KMS-11 (cell line): ENCODE measurements at regions not wholly inside any gene's neighbourhood (a gene's known extent, or its start where the extent isn't known, plus 50 kb on each side); places are given as distances from the start of the nearest gene placed in this dataset.

Source experiments
- H2AFZ ChIP-seq: fragments of 200-600 bp; sonication (generic); 2 replicates; pipeline ENCODE4 v1.6.1; 2016; ENCODE audit warnings: antibody characterized with exemption, mixed run types, low read depth
- H3K27ac ChIP-seq: fragments of 200-600 bp; sonication (generic); 2 replicates; pipeline ENCODE4 v1.6.1; 2016; ENCODE audit warnings: mild to moderate bottlenecking, mixed run types
- H3K27me3 ChIP-seq: fragments of 200-600 bp; sonication (generic); 2 replicates; pipeline ENCODE4 v1.6.1; 2017; ENCODE audit warnings: mild to moderate bottlenecking, low read depth, mixed run types, moderate library complexity; ENCODE audit not compliant: insufficient read depth
- H3K36me3 ChIP-seq: fragments of 200-600 bp; sonication (generic); 2 replicates; pipeline ENCODE4 v1.6.1; 2017; ENCODE audit warnings: mild to moderate bottlenecking, mixed run types; ENCODE audit not compliant: insufficient read depth
- H3K4me1 ChIP-seq: fragments of 200-600 bp; sonication (generic); 2 replicates; pipeline ENCODE4 v1.6.1; 2016; ENCODE audit warnings: mild to moderate bottlenecking, low read depth, mixed run types; ENCODE audit not compliant: poor library complexity, severe bottlenecking
- H3K4me2 ChIP-seq: fragments of 200-600 bp; sonication (generic); 2 replicates; pipeline ENCODE4 v1.7.0; 2016; ENCODE audit warnings: mild to moderate bottlenecking, mixed run types
- H3K4me3 ChIP-seq: fragments of 200-600 bp; sonication (generic); IDR thresholded peaks from 2 replicates; pipeline ENCODE4 v1.6.1; 2017; ENCODE audit warnings: low read depth, low read length, mixed read lengths; ENCODE audit not compliant: insufficient read depth
- H3K79me2 ChIP-seq: fragments of 200-600 bp; sonication (generic); 2 replicates; pipeline ENCODE4 v1.6.1; 2016; ENCODE audit warnings: low read depth, mixed run types; ENCODE audit not compliant: insufficient read depth
- H3K9ac ChIP-seq: fragments of 200-600 bp; sonication (generic); 2 replicates; pipeline ENCODE4 v1.6.1; 2016; ENCODE audit warnings: mild to moderate bottlenecking, mixed run types
- H4K20me1 ChIP-seq: fragments of 200-600 bp; sonication (generic); 2 replicates; pipeline ENCODE4 v1.6.1; 2016; ENCODE audit warnings: mild to moderate bottlenecking, mixed run types; ENCODE audit not compliant: insufficient read depth
- CTCF ChIP-seq: fragments of 200-600 bp; sonication (generic); conservative IDR thresholded peaks from 2 replicates; pipeline ENCODE4 v1.6.1; 2017; ENCODE audit warnings: low read depth, mild to moderate bottlenecking, antibody characterized with exemption, low read length, moderate library complexity, mixed read lengths

- no peak overlapping the region for H2AFZ ChIP-seq
- no peak overlapping the region for H3K4me3 ChIP-seq
- no peak for TF ChIP-seq CTCF
- H3K79me2 ChIP-seq: no peaks in the 10 kb centered on the region
- H3K36me3 ChIP-seq: no peaks in the 10 kb centered on the region
- H3K27me3 ChIP-seq: no peaks in the 10 kb centered on the region
- no peaks in the 10 kb centered on the region for H3K4me1 ChIP-seq
- H3K27ac ChIP-seq: no peak overlapping the region
- H3K9ac ChIP-seq: no peak overlapping the region
- H4K20me1 ChIP-seq: no peaks in the 10 kb centered on the region
- no peak overlapping the region for H3K4me2 ChIP-seq
Measured at GRCh38 chr3:184481984-184482671, 79.5 kb upstream of the EPHB3 start.

- no peaks in the 10 kb centered on the region for H3K4me1 ChIP-seq
Measured at GRCh38 chr3:184485241-184485640, 76.3 kb upstream of the EPHB3 start.

GRCh38 chr3:184485906-184486305, 75.7 kb upstream of the EPHB3 start:
- no peak overlapping the region for H3K9ac ChIP-seq
- no peak overlapping the region for H2AFZ ChIP-seq
- H3K4me2 ChIP-seq: no peak overlapping the region
- no peak overlapping the region for H3K4me3 ChIP-seq
- H3K27me3 ChIP-seq: no peaks in the 10 kb centered on the region
- no peaks in the 10 kb centered on the region for H3K36me3 ChIP-seq
- no peak overlapping the region for H3K27ac ChIP-seq
- no peaks in the 10 kb centered on the region for H3K79me2 ChIP-seq
- TF ChIP-seq CTCF: no peak
- H4K20me1 ChIP-seq: no peaks in the 10 kb centered on the region
- H3K4me1 ChIP-seq: no peaks in the 10 kb centered on the region

More at GRCh38 chr3:184485241-184485640, 76.3 kb upstream of the EPHB3 start:
- Histone ChIP-seq H3K4me2 (no peak overlapping the region), H3K9ac (no peak overlapping the region), H4K20me1 (no peaks in the 10 kb centered on the region), H3K27me3 (no peaks in the 10 kb centered on the region), H3K27ac (no peak overlapping the region), H3K36me3 (no peaks in the 10 kb centered on the region), H3K79me2 (no peaks in the 10 kb centered on the region), H3K4me3 (no peak overlapping the region), H2AFZ (no peak overlapping the region)
- TF ChIP-seq CTCF: no peak

GRCh38 chr3:184486614-184487013, 75.0 kb upstream of the EPHB3 start:
- Histone ChIP-seq H3K4me3 (no peak overlapping the region), H3K27me3 (no peaks in the 10 kb centered on the region), H4K20me1 (no peaks in the 10 kb centered on the region), H3K79me2 (no peaks in the 10 kb centered on the region), H3K4me2 (no peak overlapping the region), H3K36me3 (no peaks in the 10 kb centered on the region), H3K27ac (no peak overlapping the region), H3K4me1 (no peaks in the 10 kb centered on the region), H2AFZ (no peak overlapping the region), H3K9ac (no peak overlapping the region)
- no peak for TF ChIP-seq CTCF
